Effector CD4-positive, alpha-beta T cell (primary cell): ENCODE measurements at regions not wholly inside any gene's neighbourhood (a gene's known extent, or its start where the extent isn't known, plus 50 kb on each side); places are given as distances from the start of the nearest gene placed in this dataset.
"Not testable (repeated sequence)": the region's sequence is repeated elsewhere in the genome, so short reads cannot be mapped to it uniquely, and the experiment has no call there.

Experiments used
- DNase-seq: peaks from one replicate; pipeline ENCODE4 v3.0.0-alpha.2; 2020

GRCh38 chr6:140729521-140729920 lies 1355.1 kb upstream of the CITED2 start:
- DNase-seq = no peak

DNA sequence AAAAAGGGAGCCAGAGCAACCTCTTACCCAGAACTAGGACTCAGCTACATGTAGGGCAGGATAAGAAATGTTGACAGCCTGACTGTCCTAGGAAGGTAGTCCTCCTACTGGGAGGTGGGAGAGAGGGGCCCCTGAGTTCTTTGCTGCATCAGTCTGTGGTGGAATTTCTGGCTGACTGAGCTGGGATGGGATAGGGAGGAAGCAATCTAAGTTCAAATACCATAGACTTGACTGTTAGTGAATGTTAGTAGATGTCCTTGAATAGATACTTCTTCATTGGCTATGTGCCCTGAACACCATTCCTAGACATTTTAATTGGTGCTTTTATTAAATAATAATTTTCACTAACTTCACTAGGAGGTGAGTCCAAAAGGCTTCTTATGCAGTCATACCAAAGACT lies 1343.6 kb upstream of the CITED2 start:
- DNase-seq = no peak

DNA sequence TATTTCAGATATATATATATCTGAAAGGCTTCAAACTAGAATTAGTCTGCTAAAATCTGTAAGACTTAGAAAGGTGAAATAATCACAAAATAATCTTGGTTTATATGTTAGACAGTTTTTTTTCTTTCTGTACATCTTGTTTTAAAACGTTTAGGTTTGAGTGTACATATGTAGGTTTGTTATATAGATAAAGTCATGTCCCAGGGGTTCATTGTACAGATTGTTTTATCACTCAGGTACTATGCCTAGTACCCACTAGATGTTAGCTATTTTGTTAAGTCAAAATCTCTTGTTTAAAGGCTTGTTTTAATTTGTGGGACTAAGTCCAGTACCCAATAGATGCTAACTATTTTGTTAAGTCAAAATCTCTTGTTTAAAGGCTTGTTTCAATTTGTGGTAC lies 1339.0 kb upstream of the CITED2 start:
- no peak for DNase-seq

GRCh38 chr6:140711019-140711613 lies 1336.7 kb upstream of the CITED2 start:
- DNase-seq = no peak

DNA sequence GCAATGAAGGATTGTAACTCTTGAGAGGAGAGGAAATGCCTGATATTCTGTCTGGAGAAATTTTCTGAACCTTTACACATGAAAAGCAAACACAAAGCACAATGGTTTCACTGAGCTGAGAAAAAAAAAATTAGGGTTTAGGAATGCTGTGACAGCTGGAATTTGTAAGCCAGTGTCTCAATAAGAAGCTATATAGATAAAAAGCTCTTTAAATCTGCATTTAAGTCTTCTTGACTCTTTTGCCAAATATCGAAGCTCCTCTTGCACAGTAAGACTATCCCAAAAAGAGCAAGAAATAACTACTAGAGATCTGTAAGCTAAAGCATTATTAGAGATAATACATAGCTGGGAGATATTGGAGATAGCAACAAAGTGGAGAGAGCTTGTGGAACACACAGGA lies 1334.0 kb upstream of the CITED2 start:
- no peak for DNase-seq

- not testable (repeated sequence) for DNase-seq
Observed at GRCh38 chr6:140704008-140704407, 1329.6 kb upstream of the CITED2 start.

DNA sequence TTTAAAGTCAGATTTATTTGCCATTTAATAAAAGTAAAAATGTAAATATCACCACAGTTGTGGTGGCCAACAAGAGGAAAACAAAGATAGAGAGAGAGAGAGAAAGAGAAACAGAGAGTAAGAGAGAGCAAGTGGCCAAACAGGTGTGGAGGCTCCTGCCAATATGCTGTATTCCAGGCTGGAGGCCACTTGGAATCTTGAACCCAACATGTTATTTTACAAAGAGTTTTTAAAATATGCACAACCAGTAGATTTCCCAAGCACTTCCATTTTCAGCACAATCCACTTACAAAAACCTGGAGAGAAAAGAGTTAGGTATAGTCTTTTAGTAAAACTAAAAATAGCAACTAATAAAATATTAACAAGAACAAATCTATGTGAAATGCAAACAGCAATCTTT lies 1323.1 kb upstream of the CITED2 start:
- no peak for DNase-seq

- DNase-seq = no peak
Observed at GRCh38 chr6:140684776-140685550, 1310.5 kb upstream of the CITED2 start.

- no peak for DNase-seq
Observed at GRCh38 chr6:140677781-140678528, 1303.5 kb upstream of the CITED2 start.

GRCh38 chr6:140671926-140672325 lies 1297.5 kb upstream of the CITED2 start:
- no peak for DNase-seq

- DNase-seq = no peak
Observed at GRCh38 chr6:140670021-140670420, 1295.6 kb upstream of the CITED2 start.

GRCh38 chr6:140669321-140669720 lies 1294.9 kb upstream of the CITED2 start:
- DNase-seq = no peak

- no peak for DNase-seq
Observed at GRCh38 chr6:140663772-140664171, 1289.3 kb upstream of the CITED2 start.

DNA sequence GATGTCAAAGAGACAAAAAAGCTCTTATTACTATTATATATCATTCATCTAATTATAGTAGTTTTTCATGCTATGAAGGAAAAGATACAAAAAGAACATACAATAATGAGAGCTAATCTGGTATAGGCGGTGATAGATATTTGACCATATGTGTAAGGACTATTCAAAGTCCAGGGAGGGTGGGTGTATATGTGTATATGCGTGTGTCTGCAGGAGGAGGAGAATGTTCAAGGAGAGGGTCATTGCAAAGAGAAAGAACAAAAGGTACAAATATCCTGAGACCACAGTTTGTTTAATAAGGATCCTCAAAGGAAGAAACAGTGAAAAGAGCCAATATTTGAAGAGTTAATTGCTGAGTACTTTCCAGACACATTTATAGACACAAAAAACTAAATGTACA lies 1288.6 kb upstream of the CITED2 start:
- DNase-seq = no peak

GRCh38 chr6:140661691-140662090 lies 1287.2 kb upstream of the CITED2 start:
- DNase-seq = no peak

DNA sequence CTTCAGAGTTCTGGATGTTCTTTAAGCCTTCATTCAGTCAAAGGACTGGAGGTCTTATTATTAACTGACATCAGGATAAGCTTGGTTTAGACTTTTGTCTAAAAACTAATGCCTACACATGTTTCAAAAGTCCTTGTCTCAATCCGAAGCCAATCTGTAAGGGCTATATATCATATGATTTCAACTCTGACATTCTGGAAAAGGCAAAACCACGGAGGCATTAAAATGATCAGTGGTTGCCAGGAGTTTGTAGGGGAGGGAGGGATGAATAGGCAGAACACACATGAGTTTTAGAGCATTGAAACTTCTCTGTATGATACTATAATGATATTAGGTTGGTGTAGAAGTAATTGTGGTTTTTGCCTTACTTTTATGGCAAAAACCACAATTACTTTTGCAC lies 1285.8 kb upstream of the CITED2 start:
- no peak for DNase-seq

DNA sequence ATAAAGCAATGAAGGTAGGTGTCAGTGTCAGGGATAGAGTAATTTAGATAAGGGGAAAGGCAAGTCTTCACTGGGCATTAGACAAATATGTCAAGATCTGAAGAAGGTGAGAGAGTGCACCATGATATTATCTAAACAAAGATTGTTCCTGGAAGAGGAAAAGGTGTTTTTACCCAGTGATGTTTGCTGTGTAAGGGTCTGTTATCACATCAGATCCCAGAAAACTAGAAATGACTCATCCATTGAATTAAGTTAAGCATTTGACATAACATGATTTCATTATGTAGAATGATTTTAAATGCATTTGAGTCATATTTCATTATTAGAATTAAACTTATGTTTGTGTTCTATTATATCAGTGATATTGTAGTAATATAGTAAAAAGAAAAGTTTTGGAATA lies 1279.5 kb upstream of the CITED2 start:
- no peak for DNase-seq

DNA sequence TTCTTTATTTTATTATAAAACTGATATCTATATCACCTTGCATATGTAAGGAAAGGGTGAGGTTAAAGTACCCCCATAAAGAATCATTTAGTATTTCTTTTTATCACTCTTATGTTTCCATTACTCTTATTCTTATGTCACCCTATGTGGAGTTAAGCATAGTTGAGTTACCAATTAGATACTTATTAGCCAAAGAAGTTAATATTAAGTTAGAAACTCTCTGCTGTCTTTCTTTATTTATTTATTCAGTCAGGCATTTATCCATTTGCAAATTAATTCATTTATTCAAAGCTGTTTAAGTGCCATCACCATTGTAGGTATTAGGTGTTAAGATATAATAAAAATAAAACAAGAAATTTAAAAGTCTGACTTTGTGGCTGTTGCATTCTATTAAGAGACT lies 1279.1 kb upstream of the CITED2 start:
- DNase-seq = no peak

- not testable (repeated sequence) for DNase-seq
Observed at GRCh38 chr6:140649502-140649901, 1275.1 kb upstream of the CITED2 start.

DNA sequence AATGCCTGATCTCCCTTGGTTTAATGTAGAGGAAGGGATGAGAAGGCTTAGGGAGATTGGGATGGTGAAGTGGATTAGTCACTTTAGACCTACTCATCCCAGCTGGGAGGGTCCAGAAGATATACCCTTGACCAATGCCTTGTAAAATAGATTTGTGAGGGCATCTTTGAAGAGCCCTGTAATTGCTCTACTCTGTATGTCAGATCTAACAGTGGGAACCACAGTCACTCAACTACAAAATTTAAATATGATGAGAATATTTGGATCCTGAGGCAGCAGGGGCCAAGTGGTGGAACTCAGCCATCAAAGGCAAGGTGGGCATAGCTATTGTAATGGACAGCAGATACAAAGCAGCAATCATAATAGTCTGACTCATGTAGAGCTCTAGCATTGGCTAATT lies 1272.9 kb upstream of the CITED2 start:
- not testable (repeated sequence) for DNase-seq

- no peak for DNase-seq
Observed at GRCh38 chr6:140644017-140644416, 1269.6 kb upstream of the CITED2 start.

DNA sequence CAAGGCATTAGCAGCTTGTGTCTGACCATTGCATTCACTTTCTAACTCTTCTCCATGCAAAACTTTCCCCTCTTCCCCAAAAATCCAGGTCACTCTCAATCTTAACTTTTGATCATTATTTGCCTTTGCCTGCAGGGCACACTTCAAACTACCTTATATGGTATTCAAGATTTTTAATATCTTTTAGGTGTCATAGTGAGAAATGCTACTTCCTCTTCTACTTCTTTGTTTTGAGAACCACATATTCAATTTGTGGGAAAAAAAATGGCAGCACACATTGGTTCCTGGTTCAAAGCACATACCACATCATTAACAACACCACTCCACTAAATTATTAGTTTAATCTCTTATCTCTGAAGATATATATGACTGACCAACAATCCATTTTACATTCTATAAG lies 1267.0 kb upstream of the CITED2 start:
- no peak for DNase-seq

GRCh38 chr6:140636908-140637402 lies 1262.5 kb upstream of the CITED2 start:
- DNase-seq = no peak
